Omental fat pad (tissue), 3 donors: ENCODE measurements at regions not wholly inside any gene's neighbourhood (a gene's known extent, or its start where the extent isn't known, plus 50 kb on each side); places are given as distances from the start of the nearest gene placed in this dataset.

Experiments
- ATAC-seq: fragments of 150-250 bp; one replicate; pipeline ENCODE4 v1.9.1; 2016; ENCODE audit warnings: mild to moderate bottlenecking, moderate library complexity; ENCODE audit not compliant: low FRiP score
- DNase-seq: peaks from one replicate; pipeline ENCODE4 v3.0.0-alpha.2; 2019; ENCODE audit warnings: low spot score
- CTCF ChIP-seq, 3 donors: fragments of 450-650 bp; IDR thresholded peaks; one replicate each; pipeline ENCODE4 v1.5.1; 2016 to 2017; ENCODE audit warnings: antibody characterized with exemption in 3 of 3, mild to moderate bottlenecking in 3 of 3, moderate library complexity in 2 of 3

GRCh38 chr12:91892081-91892855, 253.4 kb downstream of the BTG1 start:
- ATAC-seq = no peak
- no peak for TF ChIP-seq CTCF (IDR thresholded peaks at IDR 0.05)
- no peak for DNase-seq

GRCh38 chr12:91890742-91891141, 254.9 kb downstream of the BTG1 start:
- no peak for TF ChIP-seq CTCF (IDR thresholded peaks at IDR 0.05)
- DNase-seq (no peak), ATAC-seq (no peak)

- TF ChIP-seq CTCF (IDR thresholded peaks at IDR 0.05) = no peak
- DNase-seq (no peak), ATAC-seq (no peak)
Measured at GRCh38 chr12:91889910-91890309, 255.7 kb downstream of the BTG1 start.

GRCh38 chr12:91889059-91889458, 256.6 kb downstream of the BTG1 start:
- ATAC-seq (no peak), DNase-seq (no peak)
- TF ChIP-seq CTCF (IDR thresholded peaks at IDR 0.05) = no peak

- no peak for TF ChIP-seq CTCF (IDR thresholded peaks at IDR 0.05)
- ATAC-seq (no peak), DNase-seq (no peak)
Measured at GRCh38 chr12:91887957-91888356, 257.7 kb downstream of the BTG1 start.

GRCh38 chr12:91885851-91886731, 259.6 kb downstream of the BTG1 start:
- no peak for TF ChIP-seq CTCF (IDR thresholded peaks at IDR 0.05)
- ATAC-seq = no peak
- no peak for DNase-seq
